Activated CD8-positive, alpha-beta memory T cell treated with anti-CD3 and anti-CD28 coated beads, Interleukin-2, amount 10 ng/mL, durations not matched to agents 7 days and 5 days (primary cell): ENCODE measurements at regions not wholly inside any gene's neighbourhood (a gene's known extent, or its start where the extent isn't known, plus 50 kb on each side); places are given as distances from the start of the nearest gene placed in this dataset.
"Not testable (repeated sequence)": the region's sequence is repeated elsewhere in the genome, so short reads cannot be mapped to it uniquely, and the experiment has no call there.

Experiments
- ATAC-seq: fragments of 150-1000 bp; cut with Tn5 transposase; one replicate; pipeline ENCODE4 v1.10.0; 2021; ENCODE audit warnings: moderate library complexity
- CTCF ChIA-PET: fragments of 350-600 bp; sonication (Branson Sonifier 250); formaldehyde crosslinking; loops from one replicate; lab custom pipeline; 2021; ENCODE audit warnings: antibody characterized with exemption; lab: Charles Lee
- DNase-seq: peaks from one replicate; pipeline ENCODE4 v3.0.0-alpha.2; 2020
- H3K27ac Mint-ChIP-seq: one replicate; pipeline ENCODE4 v1.8.0; 2021; ENCODE audit warnings: mild to moderate bottlenecking, mixed read lengths
- H3K27me3 Mint-ChIP-seq: one replicate; pipeline ENCODE4 v1.8.0; 2021; ENCODE audit warnings: mixed read lengths
- H3K36me3 Mint-ChIP-seq: one replicate; pipeline ENCODE4 v1.8.0; 2021; ENCODE audit warnings: mild to moderate bottlenecking, mixed read lengths
- H3K4me1 Mint-ChIP-seq: one replicate; pipeline ENCODE4 v1.8.0; 2021; ENCODE audit warnings: mixed read lengths
- H3K4me3 Mint-ChIP-seq: one replicate; pipeline ENCODE4 v1.8.0; 2021; ENCODE audit warnings: mild to moderate bottlenecking, moderate library complexity, mixed read lengths
- H3K9me3 Mint-ChIP-seq: one replicate; pipeline ENCODE4 v1.8.0; 2022; ENCODE audit warnings: low read depth, mixed read lengths

DNA sequence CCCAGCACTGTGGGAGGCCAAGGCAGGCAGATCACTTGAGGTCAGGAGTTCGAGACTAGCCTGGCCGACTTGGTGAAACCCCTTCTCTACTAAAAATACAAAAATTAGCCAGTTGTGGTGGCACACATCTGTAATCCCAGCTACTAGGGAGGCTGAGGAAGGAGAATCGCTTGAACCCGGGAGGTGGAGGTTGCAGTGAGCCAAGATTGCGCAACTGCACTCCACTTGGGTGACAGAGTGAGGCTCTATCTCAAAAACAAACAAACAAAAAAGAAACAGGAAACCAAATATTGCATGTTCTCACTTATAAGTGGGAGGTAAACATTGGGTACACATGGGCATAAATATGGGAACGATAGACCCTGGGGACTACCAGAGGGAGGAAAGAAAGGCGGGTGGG is 94.7 kb upstream of the NEDD4L start:
- H3K9me3 Mint-ChIP-seq, H3K4me1 Mint-ChIP-seq, H3K36me3 Mint-ChIP-seq, H3K27ac Mint-ChIP-seq, CTCF ChIA-PET, H3K4me3 Mint-ChIP-seq, ATAC-seq, DNase-seq, H3K27me3 Mint-ChIP-seq: not testable (repeated sequence)

GRCh38 chr18:57947117-57947516 is 96.9 kb upstream of the NEDD4L start:
- Mint-ChIP-seq H3K9me3 (no peaks in the 10 kb centered on the region), H3K27me3 (peaks cover 11% of the 10 kb centered on the region), H3K27ac (no peak overlapping the region), H3K4me1 (no peaks in the 10 kb centered on the region), H3K4me3 (no peak overlapping the region), H3K36me3 (no peaks in the 10 kb centered on the region)
- DNase-seq = no peak
- ATAC-seq = no peak
- CTCF ChIA-PET = no interaction called here

DNA sequence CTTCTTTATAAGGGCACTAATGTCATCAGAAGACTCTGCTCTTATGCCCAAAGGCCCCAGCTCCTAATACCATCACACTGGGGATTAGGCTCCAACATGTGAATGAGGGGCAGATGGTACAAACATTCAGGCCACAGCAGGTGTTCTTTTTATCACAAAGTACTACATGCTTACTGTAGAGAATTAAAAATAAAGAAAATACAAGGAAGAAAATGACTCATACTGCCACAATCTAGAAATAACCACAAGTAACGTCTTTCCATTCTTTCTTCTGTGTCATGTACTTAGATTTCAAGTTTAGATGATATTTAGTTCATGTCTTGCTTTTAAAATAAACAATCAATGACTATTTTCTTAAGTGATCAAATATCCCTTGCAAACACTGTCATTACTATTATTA is 100.3 kb upstream of the NEDD4L start:
- no peak overlapping the region for H3K27ac Mint-ChIP-seq

GRCh38 chr18:57942493-57942892 is 101.5 kb upstream of the NEDD4L start:
- DNase-seq (no peak), ATAC-seq (no peak)
- no peak overlapping the region for H3K27ac Mint-ChIP-seq
- no peaks in the 10 kb centered on the region for H3K36me3 Mint-ChIP-seq
- CTCF ChIA-PET = no interaction called here
- no peaks in the 10 kb centered on the region for H3K9me3 Mint-ChIP-seq
- no peak overlapping the region for H3K4me3 Mint-ChIP-seq
- H3K4me1 Mint-ChIP-seq = no peaks in the 10 kb centered on the region
- H3K27me3 Mint-ChIP-seq = peaks cover 11% of the 10 kb centered on the region

More for the DNA sequence above, 100.3 kb upstream of the NEDD4L start:
- Mint-ChIP-seq H3K4me3 (no peak overlapping the region), H3K4me1 (no peaks in the 10 kb centered on the region), H3K27me3 (peaks cover 11% of the 10 kb centered on the region), H3K36me3 (no peaks in the 10 kb centered on the region), H3K9me3 (no peaks in the 10 kb centered on the region)
- ATAC-seq = no peak
- DNase-seq = no peak
- CTCF ChIA-PET = no interaction called here

- H3K4me1 Mint-ChIP-seq = no peaks in the 10 kb centered on the region
- H3K4me3 Mint-ChIP-seq = no peak overlapping the region
- no peak for DNase-seq
- no peaks in the 10 kb centered on the region for H3K9me3 Mint-ChIP-seq
- ATAC-seq = no peak
- H3K27me3 Mint-ChIP-seq = peaks cover 11% of the 10 kb centered on the region
- H3K36me3 Mint-ChIP-seq = no peaks in the 10 kb centered on the region
- H3K27ac Mint-ChIP-seq = no peak overlapping the region
- CTCF ChIA-PET = no interaction called here
Measured at GRCh38 chr18:57941841-57942489, 102.1 kb upstream of the NEDD4L start.

GRCh38 chr18:57940166-57940660 is 103.8 kb upstream of the NEDD4L start:
- peaks cover 11% of the 10 kb centered on the region for H3K27me3 Mint-ChIP-seq
- no peak overlapping the region for H3K27ac Mint-ChIP-seq
- CTCF ChIA-PET = no interaction called here

DNA sequence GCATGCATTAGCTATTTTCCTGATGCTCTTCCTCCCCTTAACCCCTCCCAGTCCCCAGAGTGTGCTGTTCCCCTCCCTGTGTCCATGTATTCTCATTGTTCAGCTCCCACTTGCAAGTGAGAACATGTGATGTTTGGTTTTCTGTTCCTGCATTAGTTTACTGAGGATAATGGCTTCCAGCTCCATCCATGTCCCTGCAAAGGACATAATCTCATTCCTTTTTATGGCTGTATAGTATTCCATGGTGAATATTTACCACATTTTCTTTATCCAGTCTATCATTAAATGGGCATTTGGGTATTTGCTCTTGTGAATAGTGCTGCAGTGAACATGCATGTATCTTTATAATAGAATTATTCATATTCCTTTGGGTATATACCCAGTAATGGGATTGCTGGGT is 109.7 kb upstream of the NEDD4L start:
- CTCF ChIA-PET, ATAC-seq, H3K27ac Mint-ChIP-seq, H3K36me3 Mint-ChIP-seq, DNase-seq, H3K4me1 Mint-ChIP-seq, H3K9me3 Mint-ChIP-seq, H3K27me3 Mint-ChIP-seq, H3K4me3 Mint-ChIP-seq: not testable (repeated sequence)

More at GRCh38 chr18:57940166-57940660, 103.8 kb upstream of the NEDD4L start:
- H3K4me1 Mint-ChIP-seq = no peaks in the 10 kb centered on the region
- H3K9me3 Mint-ChIP-seq = no peaks in the 10 kb centered on the region
- H3K36me3 Mint-ChIP-seq = no peaks in the 10 kb centered on the region
- H3K4me3 Mint-ChIP-seq = no peak overlapping the region
- ATAC-seq = no peak
- DNase-seq = no peak

- no peaks in the 10 kb centered on the region for H3K36me3 Mint-ChIP-seq
- H3K9me3 Mint-ChIP-seq = no peaks in the 10 kb centered on the region
- H3K4me1 Mint-ChIP-seq = no peaks in the 10 kb centered on the region
- DNase-seq = no peak
- no peak overlapping the region for H3K27ac Mint-ChIP-seq
- no peak overlapping the region for H3K4me3 Mint-ChIP-seq
- CTCF ChIA-PET = no interaction called here
- H3K27me3 Mint-ChIP-seq = no peaks in the 10 kb centered on the region
- ATAC-seq = no peak
Measured at GRCh38 chr18:57931038-57931437, 113.0 kb upstream of the NEDD4L start.

DNA sequence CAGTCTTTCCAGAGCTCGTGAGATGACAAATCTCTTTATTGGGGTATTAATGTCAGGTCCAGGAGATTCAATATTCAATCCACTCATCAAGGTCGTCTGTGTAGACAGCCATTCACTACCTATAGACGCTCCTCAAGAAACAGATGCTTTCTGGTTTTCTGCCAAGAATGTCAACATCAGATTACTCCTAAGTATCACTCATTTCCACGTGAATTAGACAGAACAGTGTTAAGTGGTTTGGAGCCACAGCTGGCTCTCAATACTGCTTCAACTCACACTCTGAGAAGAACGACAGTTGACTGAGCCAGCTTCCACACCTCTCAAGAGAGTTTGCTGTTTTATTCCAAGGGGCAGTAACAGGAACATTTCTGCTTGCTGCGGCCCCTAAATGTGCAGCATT is 113.5 kb upstream of the NEDD4L start:
- Mint-ChIP-seq H3K9me3 (no peaks in the 10 kb centered on the region), H3K27me3 (no peaks in the 10 kb centered on the region), H3K4me3 (no peak overlapping the region), H3K4me1 (no peaks in the 10 kb centered on the region), H3K36me3 (no peaks in the 10 kb centered on the region), H3K27ac (no peak overlapping the region)
- CTCF ChIA-PET = no interaction called here
- ATAC-seq = no peak
- no peak for DNase-seq

DNA sequence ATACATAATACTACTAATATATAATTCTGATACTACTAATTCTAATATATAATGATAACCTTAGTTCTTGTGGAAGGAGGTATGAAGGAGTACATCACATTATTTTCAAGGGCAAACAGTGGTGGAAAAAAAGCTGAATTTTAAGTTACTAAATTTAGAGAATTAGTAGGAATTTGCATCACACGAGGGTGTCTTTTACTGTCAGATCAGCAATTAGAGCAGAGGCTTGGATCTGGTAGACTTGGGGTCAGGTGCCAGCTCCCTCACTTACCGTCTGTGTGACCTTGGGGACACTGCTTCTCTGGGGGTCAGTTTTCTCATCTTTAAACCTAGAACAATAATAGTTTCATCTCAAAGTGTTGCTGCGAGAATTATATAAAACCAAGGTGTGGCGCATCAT is 114.1 kb upstream of the NEDD4L start:
- DNase-seq (no peak), ATAC-seq (no peak)
- H3K4me1 Mint-ChIP-seq = no peaks in the 10 kb centered on the region
- no peaks in the 10 kb centered on the region for H3K9me3 Mint-ChIP-seq
- H3K27ac Mint-ChIP-seq = no peak overlapping the region
- H3K4me3 Mint-ChIP-seq = no peak overlapping the region
- no peaks in the 10 kb centered on the region for H3K27me3 Mint-ChIP-seq
- CTCF ChIA-PET = no interaction called here
- H3K36me3 Mint-ChIP-seq = no peaks in the 10 kb centered on the region

GRCh38 chr18:57928466-57928865 is 115.6 kb upstream of the NEDD4L start:
- no peaks in the 10 kb centered on the region for H3K4me1 Mint-ChIP-seq
- no peak overlapping the region for H3K4me3 Mint-ChIP-seq
- H3K27me3 Mint-ChIP-seq = peaks cover 2% of the 10 kb centered on the region
- H3K36me3 Mint-ChIP-seq = no peaks in the 10 kb centered on the region
- DNase-seq (no peak), ATAC-seq (no peak)
- CTCF ChIA-PET = no interaction called here
- H3K9me3 Mint-ChIP-seq = no peaks in the 10 kb centered on the region
- no peak overlapping the region for H3K27ac Mint-ChIP-seq

- H3K4me1 Mint-ChIP-seq = no peaks in the 10 kb centered on the region
- no peak overlapping the region for H3K4me3 Mint-ChIP-seq
- CTCF ChIA-PET = no interaction called here
Measured at GRCh38 chr18:57927511-57927910, 116.5 kb upstream of the NEDD4L start.

DNA sequence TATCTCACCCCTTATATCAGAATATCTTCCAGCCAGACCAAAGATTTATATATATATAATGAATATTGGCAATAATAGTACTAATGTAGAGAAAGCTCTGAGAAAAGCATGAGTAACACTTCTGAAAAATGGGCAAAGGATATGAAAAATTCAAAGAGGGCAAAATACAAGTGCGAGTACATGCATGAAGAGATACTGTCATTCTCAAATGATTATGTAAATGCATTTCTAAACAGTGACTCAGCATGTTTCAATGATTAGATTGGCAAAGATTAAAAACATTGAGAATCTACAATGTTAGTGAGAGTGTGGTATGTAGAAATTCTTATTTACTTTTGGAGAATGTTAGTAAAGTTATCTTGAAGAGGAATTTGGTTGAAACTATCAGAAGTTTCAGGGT is 118.3 kb upstream of the NEDD4L start:
- ATAC-seq (no peak), DNase-seq (no peak)
- no peaks in the 10 kb centered on the region for H3K4me1 Mint-ChIP-seq
- no peaks in the 10 kb centered on the region for H3K36me3 Mint-ChIP-seq
- peaks cover 2% of the 10 kb centered on the region for H3K27me3 Mint-ChIP-seq
- H3K4me3 Mint-ChIP-seq = no peak overlapping the region
- H3K9me3 Mint-ChIP-seq = no peaks in the 10 kb centered on the region
- CTCF ChIA-PET = no interaction called here
- H3K27ac Mint-ChIP-seq = no peak overlapping the region

More at GRCh38 chr18:57927511-57927910, 116.5 kb upstream of the NEDD4L start:
- no peaks in the 10 kb centered on the region for H3K36me3 Mint-ChIP-seq
- peaks cover 2% of the 10 kb centered on the region for H3K27me3 Mint-ChIP-seq
- no peak for DNase-seq
- ATAC-seq = no peak
- H3K27ac Mint-ChIP-seq = no peak overlapping the region
- H3K9me3 Mint-ChIP-seq = no peaks in the 10 kb centered on the region

- H3K4me1 Mint-ChIP-seq = no peaks in the 10 kb centered on the region
- no peaks in the 10 kb centered on the region for H3K9me3 Mint-ChIP-seq
- no peaks in the 10 kb centered on the region for H3K36me3 Mint-ChIP-seq
- peaks cover 4% of the 10 kb centered on the region for H3K27me3 Mint-ChIP-seq
- no peak overlapping the region for H3K4me3 Mint-ChIP-seq
- ATAC-seq (no peak), DNase-seq (no peak)
- H3K27ac Mint-ChIP-seq = no peak overlapping the region
- CTCF ChIA-PET = no interaction called here
Measured at GRCh38 chr18:57923611-57924010, 120.4 kb upstream of the NEDD4L start.
